Keratinocyte (primary cell): ENCODE measurements at regions not wholly inside any gene's neighbourhood (a gene's known extent, or its start where the extent isn't known, plus 50 kb on each side); places are given as distances from the start of the nearest gene placed in this dataset.

ENCODE experiments used
- EZH2 ChIP-seq: IDR thresholded peaks from one replicate; pipeline ENCODE4 v1.6.1; 2012; ENCODE audit warnings: inconsistent platforms, mild to moderate bottlenecking, low read length, moderate library complexity
- TF ChIP-seq, protein P1 (sequence below), 3 experiments: IDR thresholded peaks in 1 of 3; conservative IDR thresholded peaks in 1 of 3; optimal IDR thresholded peaks in 1 of 3; 2 replicates in 2 of 3; 3 replicates in 1 of 3; pipeline versions ENCODE3 to v1.5.1; 2011; ENCODE audit warnings: low read length in 3 of 3, mild to moderate bottlenecking in 3 of 3, moderate library complexity in 2 of 3, control low read depth in 1 of 3, inconsistent platforms in 1 of 3; ENCODE audit not compliant: insufficient read depth in 2 of 3; ENCODE audit errors: extremely low read depth in 1 of 3

DNA sequence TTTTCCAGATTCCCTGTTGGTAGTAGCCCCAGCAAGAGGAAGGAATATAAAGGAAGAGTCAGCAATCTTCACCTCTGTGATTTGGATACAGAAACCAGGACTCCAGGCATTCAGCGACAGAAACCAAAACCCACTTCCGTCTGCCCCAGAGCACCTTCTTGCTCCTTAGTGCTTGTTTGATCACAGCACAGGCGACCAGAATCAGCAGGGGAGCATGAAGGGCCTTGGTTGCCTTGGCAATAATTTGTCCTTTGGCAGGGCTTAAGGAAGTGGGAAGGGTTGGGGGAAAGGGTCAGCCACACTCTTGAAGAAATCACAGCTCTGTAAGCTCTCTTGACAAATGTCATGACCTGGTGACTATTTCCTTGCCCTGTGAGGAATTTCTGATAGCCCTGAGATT lies 379.6 kb downstream of the OTUD1 start:
- TF ChIP-seq, protein P1, sequence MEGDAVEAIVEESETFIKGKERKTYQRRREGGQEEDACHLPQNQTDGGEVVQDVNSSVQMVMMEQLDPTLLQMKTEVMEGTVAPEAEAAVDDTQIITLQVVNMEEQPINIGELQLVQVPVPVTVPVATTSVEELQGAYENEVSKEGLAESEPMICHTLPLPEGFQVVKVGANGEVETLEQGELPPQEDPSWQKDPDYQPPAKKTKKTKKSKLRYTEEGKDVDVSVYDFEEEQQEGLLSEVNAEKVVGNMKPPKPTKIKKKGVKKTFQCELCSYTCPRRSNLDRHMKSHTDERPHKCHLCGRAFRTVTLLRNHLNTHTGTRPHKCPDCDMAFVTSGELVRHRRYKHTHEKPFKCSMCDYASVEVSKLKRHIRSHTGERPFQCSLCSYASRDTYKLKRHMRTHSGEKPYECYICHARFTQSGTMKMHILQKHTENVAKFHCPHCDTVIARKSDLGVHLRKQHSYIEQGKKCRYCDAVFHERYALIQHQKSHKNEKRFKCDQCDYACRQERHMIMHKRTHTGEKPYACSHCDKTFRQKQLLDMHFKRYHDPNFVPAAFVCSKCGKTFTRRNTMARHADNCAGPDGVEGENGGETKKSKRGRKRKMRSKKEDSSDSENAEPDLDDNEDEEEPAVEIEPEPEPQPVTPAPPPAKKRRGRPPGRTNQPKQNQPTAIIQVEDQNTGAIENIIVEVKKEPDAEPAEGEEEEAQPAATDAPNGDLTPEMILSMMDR (optimal IDR thresholded peaks at IDR 0.05 in 1 of 3, IDR thresholded peaks at IDR 0.05 in 1 of 3, conservative IDR thresholded peaks at IDR 0.05 in 1 of 3; ENCODE audit: extremely low read depth in 1 of 3, insufficient read depth in 2 of 3, low read length in 3 of 3): no peak
- no peak for TF ChIP-seq EZH2
